ENCODE measurements at regions not wholly inside any gene's neighbourhood (a gene's known extent, or its start where the extent isn't known, plus 50 kb on each side); places are given as distances from the start of the nearest gene placed in this dataset.

- TF ChIP-seq EZH2phosphoT487 (IDR thresholded peaks at IDR 0.05; ENCODE audit: insufficient read depth, low read depth) (no peak), EZH2 (IDR thresholded peaks at IDR 0.05; ENCODE audit: insufficient read depth, poor library complexity, severe bottlenecking) (no peak)
These were observed 406.5 kb upstream of the THBS1 start for GRCh38 chr15:39174332-39174731.
